RPMI7951 (cell line): ENCODE measurements at regions not wholly inside any gene's neighbourhood (a gene's known extent, or its start where the extent isn't known, plus 50 kb on each side); places are given as distances from the start of the nearest gene placed in this dataset.
"Not testable (repeated sequence)": the region's sequence is repeated elsewhere in the genome, so short reads cannot be mapped to it uniquely, and the experiment has no call there.

Source experiments
- DNase-seq: peaks from one replicate; pipeline ENCODE4 v3.0.0-alpha.2; 2012; ENCODE audit warnings: low read depth

DNA sequence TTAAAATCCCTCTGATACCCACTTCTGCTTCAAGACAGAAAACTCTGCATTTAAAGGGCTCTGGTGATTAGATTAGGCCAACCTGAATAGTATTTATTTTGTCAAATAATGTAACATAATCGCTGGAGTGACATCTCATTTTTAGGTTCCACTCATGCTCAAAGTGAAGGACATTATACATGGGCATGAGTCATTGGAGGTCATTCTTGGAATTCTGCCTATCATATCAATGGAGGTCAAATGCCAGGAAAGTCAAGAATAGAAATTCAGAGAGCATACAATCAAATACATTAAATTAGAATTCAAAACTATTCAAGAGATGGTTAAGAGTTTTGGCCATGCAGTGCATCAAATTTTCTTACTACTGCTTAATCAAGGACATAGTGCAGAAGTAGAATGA is 50.8 kb upstream of the PRSS1 start:
- no peak for DNase-seq

DNA sequence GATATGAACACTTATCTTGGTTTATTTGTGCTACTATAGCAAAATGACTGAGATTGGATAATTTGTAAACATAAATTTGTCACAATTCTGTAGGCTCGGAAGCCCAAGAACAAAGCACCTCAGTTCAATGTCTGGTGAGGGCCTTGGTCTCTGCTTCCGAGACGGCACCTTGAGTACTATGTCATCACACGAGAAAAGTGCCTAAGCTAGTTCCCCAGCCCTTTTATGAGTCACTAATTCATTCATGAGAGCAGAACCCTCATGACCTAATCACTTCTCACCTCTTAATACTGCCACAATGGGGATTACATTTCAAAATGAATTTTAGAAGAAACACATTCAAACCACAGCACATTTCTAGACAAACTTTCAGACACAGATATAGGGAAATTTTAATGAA is 52.0 kb upstream of the PRSS1 start:
- no peak for DNase-seq

DNA sequence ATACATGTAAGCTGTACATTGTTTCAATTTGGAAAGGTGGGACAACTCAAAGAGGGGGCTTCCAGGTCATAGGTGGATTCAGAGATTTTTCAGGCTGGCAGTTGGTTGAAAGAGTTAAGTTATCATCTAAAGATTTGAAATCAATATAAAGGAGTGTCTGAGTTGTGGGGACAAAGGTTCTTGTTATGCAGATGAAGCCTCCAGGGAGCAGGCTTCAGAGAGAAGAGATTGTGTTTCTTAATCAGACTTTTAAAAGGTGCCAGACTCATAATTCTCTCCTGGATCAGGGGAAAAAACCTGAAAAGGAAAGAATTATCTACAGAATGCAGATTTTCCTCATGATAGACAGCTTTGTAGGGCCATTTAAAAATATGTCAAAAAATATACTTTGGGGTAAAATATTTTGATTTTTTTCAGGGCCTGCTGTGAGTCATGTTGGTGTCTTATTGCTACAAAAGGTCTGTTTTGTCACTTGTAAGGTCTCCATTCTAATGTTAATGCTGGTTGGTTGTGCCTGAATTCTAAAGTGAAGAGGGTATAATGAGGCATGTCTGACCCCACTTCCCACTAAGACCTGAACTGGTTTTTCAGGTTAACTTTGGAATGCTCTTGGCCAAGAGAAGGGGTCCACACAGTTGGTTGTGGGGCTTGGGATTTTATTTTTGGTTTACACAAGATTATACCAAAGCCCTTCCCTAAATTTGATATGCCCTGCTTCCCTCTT is 52.7 kb upstream of the PRSS1 start:
- DNase-seq, result no peak

DNA sequence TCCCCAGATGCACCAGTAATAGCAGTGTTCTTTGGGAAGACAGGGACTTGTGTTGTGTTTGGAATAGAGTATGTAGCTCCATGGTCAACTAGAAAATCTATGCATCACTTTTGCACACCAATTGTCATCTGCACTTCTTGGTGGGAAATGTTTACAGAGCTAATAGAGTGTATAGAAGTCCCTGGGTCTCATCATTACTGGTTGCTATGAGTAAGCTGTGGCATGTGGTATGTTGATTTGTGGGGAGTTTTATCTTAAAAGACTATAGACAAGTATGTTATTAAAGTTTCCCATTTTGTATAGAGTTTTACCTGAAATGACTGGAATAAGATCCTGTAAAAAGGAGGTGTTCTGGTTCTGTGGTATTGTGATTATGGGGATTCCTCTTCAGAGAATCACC is 55.4 kb upstream of the PRSS1 start:
- DNase-seq, result no peak

DNA sequence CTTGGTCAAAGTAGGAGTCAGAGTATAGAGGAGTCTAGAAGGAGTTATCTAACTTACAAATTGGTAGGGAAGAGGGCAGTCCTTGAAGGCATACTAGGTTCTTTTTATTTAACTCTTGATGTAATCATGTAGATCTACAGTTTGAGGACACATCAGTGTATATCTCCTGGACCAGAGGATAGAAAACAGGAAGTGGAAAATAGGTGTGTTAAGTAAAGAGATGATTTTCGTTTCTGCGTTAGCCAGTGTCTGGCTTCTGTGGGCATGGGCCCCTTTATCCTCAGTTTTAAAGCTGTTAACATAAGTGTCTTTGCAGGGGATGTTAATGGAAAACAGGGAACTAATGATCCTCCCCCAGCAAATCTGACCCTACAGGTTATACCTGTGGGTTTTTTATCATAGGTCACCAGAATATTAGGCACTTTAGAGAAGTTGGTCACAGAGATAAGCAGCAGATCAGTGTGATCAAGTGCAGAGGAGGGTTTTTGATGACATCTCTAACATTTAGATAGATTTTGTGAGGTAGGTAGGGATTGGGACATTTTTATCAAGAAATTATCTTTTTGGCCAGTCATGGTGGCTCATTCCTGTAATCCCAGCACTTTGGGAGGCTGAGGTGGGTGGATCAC is 58.6 kb upstream of the PRSS1 start:
- DNase-seq, result no peak

DNA sequence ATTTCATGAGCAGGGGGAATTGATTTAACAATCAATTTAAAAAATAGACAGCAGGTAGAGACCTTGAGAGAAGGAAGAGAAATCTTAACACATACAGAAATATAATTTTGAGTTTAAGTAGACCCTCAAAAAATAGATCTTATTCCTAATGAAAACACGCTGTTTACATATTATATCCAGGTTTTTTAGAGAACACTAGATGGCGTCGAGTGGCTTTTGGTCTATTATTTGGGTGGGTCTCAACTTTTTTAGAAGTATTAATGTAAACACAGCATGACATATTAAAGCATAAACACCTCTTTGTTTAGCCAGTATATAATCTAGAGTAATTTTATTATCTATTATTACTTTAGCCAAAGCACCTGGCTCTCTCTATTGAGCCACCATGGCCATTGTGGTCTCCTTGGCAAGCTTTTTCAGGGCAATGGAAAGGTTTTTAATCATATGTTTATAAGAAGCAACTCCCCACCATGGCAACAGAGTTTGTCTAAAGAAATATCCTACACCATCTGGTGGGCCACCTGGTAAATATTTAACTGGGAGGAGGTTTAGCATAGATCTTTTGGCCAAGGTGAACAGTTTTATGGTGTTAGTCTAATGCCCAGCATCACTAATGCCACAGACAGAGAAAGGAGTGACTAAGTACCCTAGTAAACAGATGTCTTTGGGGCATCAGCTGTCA is 59.7 kb upstream of the PRSS1 start:
- DNase-seq, result no peak

DNA sequence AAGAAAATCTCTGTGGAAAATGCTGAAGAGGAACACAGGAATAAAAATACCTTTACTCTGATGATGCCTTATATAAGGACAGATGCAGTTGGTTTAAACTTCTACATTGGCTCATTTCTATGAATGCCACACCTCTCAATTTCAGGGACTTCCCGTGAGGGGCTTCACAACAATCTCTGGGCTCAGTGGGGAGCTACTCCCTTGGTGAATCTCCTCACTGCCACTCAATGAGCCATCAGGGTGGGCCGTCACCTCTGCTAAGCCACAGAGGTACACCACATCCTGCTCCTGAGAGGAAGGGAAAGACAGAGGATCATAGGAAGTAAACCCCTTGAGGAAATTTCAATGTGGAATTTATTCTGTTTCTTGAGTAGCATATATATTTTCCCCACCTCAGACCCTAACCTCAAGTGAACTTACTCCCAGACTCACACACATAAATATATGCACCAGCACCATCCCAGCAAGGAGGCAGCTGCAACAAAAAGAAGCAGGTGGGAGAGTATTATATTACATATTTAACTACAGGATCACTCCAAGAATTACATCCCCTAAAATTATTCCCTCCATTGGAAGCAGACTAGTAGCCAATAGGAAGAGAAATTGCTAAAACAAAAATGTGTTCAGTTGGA is 63.3 kb upstream of the PRSS1 start:
- DNase-seq, result no peak

DNA sequence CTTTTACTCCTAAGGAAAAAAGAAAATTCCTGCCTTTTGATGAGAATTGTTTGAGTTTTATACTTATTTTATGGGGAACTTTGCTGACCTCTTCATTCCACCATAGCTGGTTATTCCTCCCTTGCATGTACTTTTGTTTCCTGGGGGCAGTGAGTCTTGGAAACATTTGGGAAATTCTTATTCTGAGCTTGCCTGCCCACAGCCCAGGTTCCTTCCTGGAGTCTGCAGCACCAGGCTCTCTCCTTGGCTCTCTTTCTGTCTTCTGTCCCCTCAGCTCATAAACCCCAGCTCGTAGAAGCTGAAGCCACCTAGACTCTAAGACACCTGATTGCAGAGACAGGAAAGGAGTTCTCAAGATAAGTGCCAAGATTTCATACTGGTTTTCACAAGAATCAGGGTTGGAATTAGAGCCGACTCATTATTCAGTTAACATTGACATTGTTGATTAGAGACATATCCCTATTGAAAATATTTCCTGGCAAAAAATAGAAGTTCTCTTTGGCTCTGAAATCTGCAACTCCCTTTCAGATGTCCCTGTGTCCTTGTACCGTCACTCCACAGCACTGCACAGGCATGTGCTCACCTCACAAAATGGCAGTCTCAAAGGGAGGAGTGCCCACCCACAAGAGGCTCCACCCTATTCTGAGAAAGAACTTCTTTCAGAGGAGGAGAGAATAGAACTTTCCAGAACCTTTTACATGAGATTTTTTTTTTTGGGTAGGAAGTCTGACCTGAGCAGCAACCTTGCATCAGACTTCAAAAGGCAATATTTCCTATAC is 67.8 kb upstream of the PRSS1 start:
- DNase-seq, result no peak

DNA sequence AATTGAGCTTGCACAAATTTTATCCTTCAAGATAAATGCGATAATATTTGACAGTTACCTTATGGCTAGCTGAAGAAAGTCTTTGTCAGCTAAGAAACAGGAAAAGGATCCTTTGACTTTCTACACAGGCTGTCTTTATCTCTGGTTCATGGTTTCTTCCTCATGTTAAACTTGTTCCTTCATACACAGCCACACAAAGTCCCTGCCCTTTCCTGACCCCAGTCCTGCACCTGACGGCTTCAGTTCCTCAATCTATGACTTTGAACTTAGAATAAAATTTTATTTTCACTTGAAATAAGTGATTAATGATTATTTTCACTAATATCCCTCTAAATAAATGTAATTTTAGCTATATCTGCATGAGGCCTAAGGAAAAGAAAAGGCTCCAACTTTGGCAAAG is 77.8 kb upstream of the PRSS1 start:
- no peak for DNase-seq

DNA sequence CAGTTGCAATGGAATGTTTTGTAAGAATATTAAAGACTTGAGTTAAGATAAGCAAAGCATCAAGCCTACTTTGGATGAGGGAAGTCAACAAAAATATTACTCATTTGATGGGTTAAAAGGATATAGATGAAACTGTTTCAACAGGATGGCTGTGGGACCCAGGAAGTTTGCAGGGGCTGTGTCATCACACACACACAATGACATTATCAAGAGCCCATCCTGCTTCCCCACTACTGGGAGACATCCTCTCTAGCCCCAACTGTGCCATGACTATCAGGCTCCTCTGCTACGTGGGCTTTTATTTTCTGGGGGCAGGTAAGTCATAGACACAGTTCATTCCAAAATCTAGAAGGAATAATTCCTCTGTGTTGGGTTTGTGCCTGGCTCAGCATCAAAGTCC is 78.8 kb upstream of the PRSS1 start:
- DNase-seq, result no peak

DNA sequence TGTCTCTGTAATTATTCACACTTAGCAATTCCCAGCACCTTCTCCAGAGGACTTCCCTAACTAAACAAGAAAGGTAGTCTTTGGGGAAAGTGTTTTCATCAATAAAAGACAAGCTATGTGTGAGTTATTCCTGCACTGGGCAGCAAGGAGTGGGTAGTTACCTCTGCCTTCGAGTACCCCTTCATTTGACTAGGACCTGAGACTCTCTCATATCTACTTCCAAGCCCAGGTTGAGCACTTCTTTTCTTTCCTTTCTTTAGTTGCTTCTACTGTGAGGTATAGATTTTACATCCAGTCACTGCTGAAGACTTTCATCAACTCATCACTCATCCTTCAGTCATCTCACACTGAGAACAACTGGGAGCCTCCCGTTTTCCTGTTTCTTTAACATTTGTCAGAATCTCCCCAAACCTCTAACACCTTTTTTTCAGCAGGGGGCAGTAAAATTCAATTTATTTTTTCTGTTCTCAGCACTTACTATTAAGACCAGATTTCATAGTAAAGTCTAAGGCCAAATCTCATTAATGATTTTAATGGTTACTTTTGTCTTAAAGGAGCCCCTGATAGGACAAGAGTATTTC is 80.1 kb upstream of the PRSS1 start:
- DNase-seq, result peak; percentile 33

DNA sequence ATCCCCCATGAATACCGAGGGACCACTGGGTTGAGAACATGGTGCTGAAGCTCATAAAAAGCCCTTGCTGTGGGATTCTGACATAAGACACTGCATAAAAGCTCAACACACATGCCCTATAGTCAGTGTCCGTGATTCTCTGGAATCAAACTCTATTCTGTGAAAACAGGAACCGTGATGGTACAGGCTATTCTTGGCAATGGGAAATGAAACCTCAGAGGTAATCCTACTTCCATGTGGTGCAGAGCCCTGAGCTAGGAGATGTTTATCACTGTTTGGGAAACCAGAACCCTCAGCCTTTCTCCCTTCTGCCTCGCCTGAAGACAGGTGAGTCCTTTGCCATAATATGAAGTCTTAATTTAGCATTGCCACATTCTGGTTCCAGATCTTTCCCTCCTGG is 80.8 kb upstream of the PRSS1 start:
- no peak for DNase-seq

DNA sequence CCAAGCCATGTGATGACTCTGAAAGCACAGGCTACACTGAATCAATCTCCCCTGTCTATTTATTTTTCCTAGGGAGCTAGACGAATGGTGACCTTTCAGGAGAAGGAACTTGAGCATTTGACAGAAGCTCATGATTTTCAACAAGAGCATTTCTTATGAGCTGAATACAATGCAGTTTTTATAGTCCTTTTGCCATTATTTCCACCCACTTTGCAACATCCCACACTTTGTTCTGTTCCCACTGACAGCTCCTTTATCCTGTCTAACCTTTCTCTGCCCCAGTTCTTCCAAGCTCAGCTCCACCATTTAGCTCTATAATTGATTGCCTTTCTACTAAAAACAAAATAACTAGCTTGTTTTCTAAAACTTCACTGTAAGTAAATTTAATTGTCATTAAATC is 91.9 kb upstream of the PRSS1 start:
- DNase-seq, result no peak

DNA sequence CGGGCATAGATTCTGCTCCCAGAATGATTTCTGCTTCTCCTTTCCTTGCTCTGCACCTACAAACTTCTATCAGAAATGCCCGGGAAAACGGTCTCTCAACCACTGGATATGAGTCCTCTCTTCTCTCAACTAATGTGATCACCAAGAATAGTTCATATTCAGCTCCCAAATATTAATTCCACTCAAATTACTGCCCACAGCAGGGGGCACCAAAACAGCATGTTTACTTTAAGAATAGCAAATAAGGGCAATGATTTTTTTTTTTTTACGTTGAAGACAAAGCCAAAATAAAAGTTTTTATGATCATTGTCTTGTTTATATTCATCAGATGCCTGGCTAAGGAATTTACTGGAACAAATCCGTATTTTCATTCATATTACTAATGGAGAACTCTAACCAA is 94.9 kb upstream of the PRSS1 start:
- no peak for DNase-seq

DNA sequence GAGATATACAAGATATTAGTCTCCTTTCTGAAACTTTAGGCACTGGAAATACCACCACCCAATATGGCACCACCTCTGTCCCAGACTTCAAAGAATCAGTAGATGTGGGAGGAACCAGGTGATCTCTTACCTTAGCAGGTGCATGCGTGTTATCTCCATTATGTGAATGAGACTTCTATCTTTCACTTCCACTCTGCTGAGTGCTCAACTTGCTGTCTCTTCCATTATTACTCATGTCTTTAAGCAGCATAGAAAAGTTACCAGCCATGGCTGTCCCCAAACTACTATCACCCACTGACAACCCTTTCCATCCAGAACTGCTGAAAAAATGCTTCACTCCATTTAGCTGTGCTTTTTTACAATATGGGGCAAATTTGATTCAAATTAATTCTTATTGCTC is 101.5 kb upstream of the PRSS1 start:
- DNase-seq, result no peak

DNA sequence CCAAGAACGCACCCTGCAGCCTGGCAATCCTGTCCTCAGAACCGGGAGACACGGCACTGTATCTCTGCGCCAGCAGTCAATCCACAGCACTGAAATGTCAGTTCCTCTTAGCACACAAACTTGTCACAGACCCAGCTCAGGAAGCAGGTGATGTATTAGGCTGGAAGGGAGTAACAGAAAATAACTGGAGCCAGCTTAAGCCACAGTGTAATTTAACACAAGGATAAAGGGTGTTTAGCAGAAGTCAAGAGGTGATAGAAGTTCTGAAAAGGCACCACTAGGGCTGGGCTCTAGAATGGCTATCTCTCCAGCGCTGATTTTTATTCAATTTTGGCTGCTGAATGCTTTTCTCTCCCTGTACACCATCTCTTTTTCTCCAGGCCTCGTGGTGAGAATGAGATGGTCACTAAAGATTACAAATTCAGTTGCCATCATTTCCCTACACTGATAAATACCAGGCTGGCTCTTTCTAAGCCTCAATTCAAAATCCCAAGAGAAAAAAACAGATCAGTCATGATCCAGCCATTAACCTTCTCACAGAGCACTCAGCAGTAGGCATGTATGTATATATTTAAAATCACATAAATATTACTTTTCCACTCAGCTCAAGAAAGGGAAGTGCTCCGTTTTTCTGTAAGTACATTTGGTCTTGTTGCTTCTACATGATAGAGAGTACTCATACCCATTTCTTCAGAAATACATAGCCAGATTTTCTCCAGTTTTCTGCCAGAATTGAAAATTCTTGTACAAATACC is 102.7 kb upstream of the PRSS1 start:
- no peak for DNase-seq

DNA sequence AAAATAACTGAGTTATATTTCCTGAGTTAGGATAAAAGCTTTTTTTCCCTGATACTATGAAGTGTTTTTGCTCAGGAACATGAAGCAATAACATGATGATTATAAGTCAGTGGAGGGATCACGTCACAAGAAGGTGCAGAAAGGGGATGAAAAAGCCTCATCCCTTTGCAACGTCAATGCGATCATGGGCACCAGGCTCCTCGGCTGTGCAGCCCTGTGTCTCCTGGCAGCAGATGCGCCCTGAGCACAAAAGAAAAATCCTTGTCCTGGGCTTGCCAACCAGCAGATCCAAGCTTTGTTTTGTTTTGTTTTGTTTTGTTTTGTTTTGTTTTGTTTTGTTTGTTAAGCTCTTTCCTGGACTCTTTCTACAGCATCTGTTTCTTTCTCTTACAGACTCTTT is 103.5 kb upstream of the PRSS1 start:
- DNase-seq, result no peak

DNA sequence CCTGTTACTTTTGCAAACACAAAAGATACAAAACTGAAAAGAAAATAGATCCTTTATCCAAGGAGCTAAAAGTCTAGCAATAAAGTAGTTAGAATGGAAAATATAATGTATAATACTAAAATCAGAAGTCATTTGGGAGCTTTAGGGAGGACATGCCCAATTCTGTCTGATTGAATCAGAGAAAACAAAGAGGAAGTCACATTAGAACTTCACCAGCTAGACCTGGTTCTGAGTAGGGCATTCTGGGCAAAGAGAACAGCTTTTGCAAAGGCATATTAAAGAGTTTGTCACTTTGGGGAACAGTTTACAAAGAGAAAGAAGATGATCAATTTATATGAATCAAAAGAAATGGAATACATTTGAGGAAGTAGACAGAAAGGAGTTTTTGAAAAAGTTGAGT is 107.0 kb upstream of the PRSS1 start:
- DNase-seq, result no peak

DNA sequence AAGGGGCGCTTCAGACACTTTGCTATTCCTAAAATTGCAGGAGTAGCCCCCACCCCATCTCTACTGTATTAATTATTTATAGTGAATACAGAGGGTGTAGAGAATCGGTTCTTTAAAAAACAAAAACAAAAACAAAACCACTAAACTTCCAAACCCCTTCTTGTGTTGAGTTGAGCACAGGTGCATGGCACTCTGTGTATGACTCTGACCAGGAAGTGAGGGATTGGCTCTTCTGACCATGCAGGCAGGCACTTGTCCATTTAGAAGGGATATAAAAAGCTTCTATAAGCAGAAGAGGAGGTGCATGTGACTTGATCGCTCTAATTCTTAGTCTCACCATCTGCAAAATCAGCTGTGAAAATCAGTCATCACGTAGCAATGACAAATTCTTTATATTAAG is 108.0 kb upstream of the PRSS1 start:
- DNase-seq, result not testable (repeated sequence)

DNA sequence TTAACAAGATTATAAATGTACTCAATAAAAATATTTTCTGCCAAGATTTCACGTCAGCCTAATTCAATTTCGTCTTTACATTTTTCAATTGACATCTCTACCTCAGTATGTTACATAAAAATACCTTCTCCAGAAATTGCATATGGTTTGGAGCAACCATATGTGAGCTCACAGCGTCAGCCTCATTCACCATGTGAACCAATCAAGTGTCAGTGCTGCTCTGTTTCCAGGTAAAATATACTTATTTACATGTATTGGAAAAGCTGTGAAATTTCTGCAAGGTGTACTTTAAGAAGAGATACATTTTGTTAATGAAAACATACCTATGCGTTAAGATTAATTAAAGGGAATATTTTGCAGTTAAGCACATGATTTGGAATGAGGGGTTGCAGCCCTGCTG is 110.7 kb upstream of the PRSS1 start:
- DNase-seq, result no peak

DNA sequence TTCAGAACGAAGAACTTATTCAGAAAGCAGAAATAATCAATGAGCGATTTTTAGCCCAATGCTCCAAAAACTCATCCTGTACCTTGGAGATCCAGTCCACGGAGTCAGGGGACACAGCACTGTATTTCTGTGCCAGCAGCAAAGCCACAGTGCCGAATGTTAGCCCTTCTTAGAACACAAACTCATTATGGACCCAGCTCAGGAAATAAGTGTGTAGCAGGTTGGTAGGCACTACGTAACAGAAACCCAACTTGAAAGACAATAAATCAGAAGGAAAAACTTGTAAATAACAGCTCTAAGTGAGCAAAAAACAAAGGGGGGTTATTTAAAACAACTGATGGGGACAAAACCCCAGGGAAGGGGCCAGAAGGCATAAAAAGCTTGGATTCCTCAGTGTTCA is 112.0 kb upstream of the PRSS1 start:
- no peak for DNase-seq
